ENCODE measurements at regions not wholly inside any gene's neighbourhood (a gene's known extent, or its start where the extent isn't known, plus 50 kb on each side); places are given as distances from the start of the nearest gene placed in this dataset.

GRCh38 chr20:24392612-24393011 lies 76.8 kb upstream of the SYNDIG1 start:
- DNase-seq (ENCODE audit: insufficient read length) (no peak), FAIRE-seq (no peak)
- TF ChIP-seq TAF1 (IDR thresholded peaks at IDR 0.05; ENCODE audit: borderline replicate concordance, low read depth, low read length) (no peak), POLR2A (IDR thresholded peaks at IDR 0.05; ENCODE audit: low read depth, low read length) (no peak), POLR2AphosphoS5 (IDR thresholded peaks at IDR 0.05; ENCODE audit: low read depth, low read length) (no peak)

- DNase-seq (ENCODE audit: insufficient read length) (no peak), FAIRE-seq (no peak)
- TF ChIP-seq POLR2A (IDR thresholded peaks at IDR 0.05; ENCODE audit: low read depth, low read length) (no peak), TAF1 (IDR thresholded peaks at IDR 0.05; ENCODE audit: borderline replicate concordance, low read depth, low read length) (no peak), POLR2AphosphoS5 (IDR thresholded peaks at IDR 0.05; ENCODE audit: low read depth, low read length) (no peak)
These were observed 79.7 kb upstream of the SYNDIG1 start for GRCh38 chr20:24389686-24390085.

GRCh38 chr20:24388828-24389380 lies 80.5 kb upstream of the SYNDIG1 start:
- no peak for DNase-seq (ENCODE audit: insufficient read length)
- no peak for FAIRE-seq
- TF ChIP-seq POLR2AphosphoS5 (IDR thresholded peaks at IDR 0.05; ENCODE audit: low read depth, low read length) (no peak), POLR2A (IDR thresholded peaks at IDR 0.05; ENCODE audit: low read depth, low read length) (no peak), TAF1 (IDR thresholded peaks at IDR 0.05; ENCODE audit: borderline replicate concordance, low read depth, low read length) (no peak)

GRCh38 chr20:24385547-24385946 lies 83.9 kb upstream of the SYNDIG1 start:
- FAIRE-seq = no peak
- TF ChIP-seq TAF1 (IDR thresholded peaks at IDR 0.05; ENCODE audit: borderline replicate concordance, low read depth, low read length) = no peak
- no peak for TF ChIP-seq POLR2A (IDR thresholded peaks at IDR 0.05; ENCODE audit: low read depth, low read length)

GRCh38 chr20:24384865-24385264 lies 84.6 kb upstream of the SYNDIG1 start:
- FAIRE-seq (no peak), DNase-seq (ENCODE audit: insufficient read length) (no peak)
- TF ChIP-seq POLR2AphosphoS5 (IDR thresholded peaks at IDR 0.05; ENCODE audit: low read depth, low read length) = no peak
- TF ChIP-seq TAF1 (IDR thresholded peaks at IDR 0.05; ENCODE audit: borderline replicate concordance, low read depth, low read length) = no peak
- no peak for TF ChIP-seq POLR2A (IDR thresholded peaks at IDR 0.05; ENCODE audit: low read depth, low read length)

More at GRCh38 chr20:24385547-24385946, 83.9 kb upstream of the SYNDIG1 start:
- no peak for DNase-seq (ENCODE audit: insufficient read length)

GRCh38 chr20:24382743-24383142 lies 86.7 kb upstream of the SYNDIG1 start:
- no peak for FAIRE-seq
- no peak for DNase-seq (ENCODE audit: insufficient read length)
- TF ChIP-seq POLR2A (IDR thresholded peaks at IDR 0.05; ENCODE audit: low read depth, low read length) (no peak), POLR2AphosphoS5 (IDR thresholded peaks at IDR 0.05; ENCODE audit: low read depth, low read length) (no peak), TAF1 (IDR thresholded peaks at IDR 0.05; ENCODE audit: borderline replicate concordance, low read depth, low read length) (no peak)

- FAIRE-seq (no peak), DNase-seq (ENCODE audit: insufficient read length) (no peak)
- no peak for TF ChIP-seq POLR2AphosphoS5 (IDR thresholded peaks at IDR 0.05; ENCODE audit: low read depth, low read length)
- TF ChIP-seq POLR2A (IDR thresholded peaks at IDR 0.05; ENCODE audit: low read depth, low read length) = no peak
- TF ChIP-seq TAF1 (IDR thresholded peaks at IDR 0.05; ENCODE audit: borderline replicate concordance, low read depth, low read length) = no peak
These were observed 87.1 kb upstream of the SYNDIG1 start for GRCh38 chr20:24382331-24382730.

GRCh38 chr20:24381886-24382285 lies 87.5 kb upstream of the SYNDIG1 start:
- no peak for FAIRE-seq
- TF ChIP-seq POLR2AphosphoS5 (IDR thresholded peaks at IDR 0.05; ENCODE audit: low read depth, low read length) = no peak
- TF ChIP-seq POLR2A (IDR thresholded peaks at IDR 0.05; ENCODE audit: low read depth, low read length) = no peak
- no peak for TF ChIP-seq TAF1 (IDR thresholded peaks at IDR 0.05; ENCODE audit: borderline replicate concordance, low read depth, low read length)
- DNase-seq (ENCODE audit: insufficient read length) = no peak

GRCh38 chr20:24379484-24379927 lies 89.9 kb upstream of the SYNDIG1 start:
- FAIRE-seq (no peak), DNase-seq (ENCODE audit: insufficient read length) (no peak)
- TF ChIP-seq POLR2AphosphoS5 (IDR thresholded peaks at IDR 0.05; ENCODE audit: low read depth, low read length) = no peak
- TF ChIP-seq POLR2A (IDR thresholded peaks at IDR 0.05; ENCODE audit: low read depth, low read length) = no peak
- TF ChIP-seq TAF1 (IDR thresholded peaks at IDR 0.05; ENCODE audit: borderline replicate concordance, low read depth, low read length) = no peak

GRCh38 chr20:24378661-24379483 lies 90.6 kb upstream of the SYNDIG1 start:
- FAIRE-seq (no peak), DNase-seq (ENCODE audit: insufficient read length) (no peak)
- TF ChIP-seq POLR2AphosphoS5 (IDR thresholded peaks at IDR 0.05; ENCODE audit: low read depth, low read length) = no peak
- no peak for TF ChIP-seq POLR2A (IDR thresholded peaks at IDR 0.05; ENCODE audit: low read depth, low read length)
- TF ChIP-seq TAF1 (IDR thresholded peaks at IDR 0.05; ENCODE audit: borderline replicate concordance, low read depth, low read length) = no peak

GRCh38 chr20:24376311-24377099 lies 92.9 kb upstream of the SYNDIG1 start:
- no peak for FAIRE-seq
- no peak for DNase-seq (ENCODE audit: insufficient read length)
- TF ChIP-seq POLR2A (IDR thresholded peaks at IDR 0.05; ENCODE audit: low read depth, low read length) = no peak
- TF ChIP-seq POLR2AphosphoS5 (IDR thresholded peaks at IDR 0.05; ENCODE audit: low read depth, low read length) = no peak
- TF ChIP-seq TAF1 (IDR thresholded peaks at IDR 0.05; ENCODE audit: borderline replicate concordance, low read depth, low read length) = no peak
